ENCODE measurements at regions not wholly inside any gene's neighbourhood (a gene's known extent, or its start where the extent isn't known, plus 50 kb on each side); places are given as distances from the start of the nearest gene placed in this dataset.
A peak's percentile ranks its signal among the peaks of the same experiment; 100 is the strongest.

- DNase-seq: no peak
Observed at GRCh38 chr5:110085826-110086225, 396.1 kb downstream of the MAN2A1 start.

GRCh38 chr5:110086658-110087388 is 397.1 kb downstream of the MAN2A1 start:
- peak; percentile 67 for DNase-seq

GRCh38 chr5:110087829-110088228 is 398.1 kb downstream of the MAN2A1 start:
- DNase-seq: no peak

- DNase-seq: no peak
Observed at GRCh38 chr5:110088676-110089436, 399.1 kb downstream of the MAN2A1 start.

- DNase-seq: no peak
Observed at GRCh38 chr5:110092955-110093785, 403.4 kb downstream of the MAN2A1 start.

GRCh38 chr5:110094109-110094508 is 404.4 kb downstream of the MAN2A1 start:
- DNase-seq: no peak

GRCh38 chr5:110094548-110094947 is 404.8 kb downstream of the MAN2A1 start:
- DNase-seq: no peak

- no peak for DNase-seq
Observed at GRCh38 chr5:110096419-110096818, 406.7 kb downstream of the MAN2A1 start.

GRCh38 chr5:110099572-110099971 is 409.8 kb downstream of the MAN2A1 start:
- DNase-seq: no peak

- no peak for DNase-seq
Observed at GRCh38 chr5:110103081-110103480, 413.4 kb downstream of the MAN2A1 start.

- no peak for DNase-seq
Observed at GRCh38 chr5:110104060-110104725, 414.5 kb downstream of the MAN2A1 start.

GRCh38 chr5:110104726-110105669 is 415.3 kb downstream of the MAN2A1 start:
- no peak for DNase-seq

GRCh38 chr5:110105692-110106091 is 416.0 kb downstream of the MAN2A1 start:
- DNase-seq: no peak

- no peak for DNase-seq
Observed at GRCh38 chr5:110106750-110107149, 417.0 kb downstream of the MAN2A1 start.

GRCh38 chr5:110108520-110108919 is 418.8 kb downstream of the MAN2A1 start:
- no peak for DNase-seq

- DNase-seq: no peak
Observed at GRCh38 chr5:110109667-110110066, 419.9 kb downstream of the MAN2A1 start.

GRCh38 chr5:110112348-110112747 is 422.6 kb downstream of the MAN2A1 start:
- no peak for DNase-seq

GRCh38 chr5:110115503-110115902 is 425.8 kb downstream of the MAN2A1 start:
- DNase-seq: no peak

- DNase-seq: no peak
Observed at GRCh38 chr5:110116539-110116938, 426.8 kb downstream of the MAN2A1 start.

- no peak for DNase-seq
Observed at GRCh38 chr5:110134963-110135935, 445.5 kb downstream of the MAN2A1 start.

Data from NK-92 treated with Interleukin-12 subunit alpha and Interleukin-12 subunit beta, amount 100 ng/mL, for 24 hours (cell line).